ENCODE measurements at regions not wholly inside any gene's neighbourhood (a gene's known extent, or its start where the extent isn't known, plus 50 kb on each side); places are given as distances from the start of the nearest gene placed in this dataset.

GRCh38 chrX:40249582-40249981 lies 151.8 kb upstream of the BCOR start:
- no peak for DNase-seq (ENCODE audit: low read depth, low spot score)
- H3K27ac ChIP-seq (ENCODE audit: insufficient read depth, low read depth, low read length), result no peak overlapping the region
- no peak overlapping the region for H3K9ac ChIP-seq (replicated peaks; ENCODE audit: extremely low read depth, insufficient read depth, low read length)
- intact Hi-C loops (cut with micrococcal nuclease) (loop anchor here (5.0 kb wide), 2 partner anchors 142 to 237 kb away; no protein-coding TSS in a partner anchor), dilution Hi-C loops (cut with MboI; ENCODE audit: extremely low pct_ligation_motif_present, low sequenced_read_pairs) (no loop called here)
- H3K4me3 ChIP-seq (replicated peaks in 1 of 3; ENCODE audit: insufficient read depth in 1 of 3, low read depth in 1 of 3, low read length in 3 of 3), result no peak overlapping the region
- TF ChIP-seq JUN (IDR thresholded peaks at IDR 0.05; ENCODE audit: borderline replicate concordance, insufficient read depth, insufficient read length, low read depth), result no peak
- TF ChIP-seq CTCF (IDR thresholded peaks at IDR 0.05; ENCODE audit: extremely low read depth in 1 of 2, insufficient read depth in 1 of 2, low read depth in 1 of 2, low read length in 2 of 2), result no peak
- TF ChIP-seq MYC (IDR thresholded peaks at IDR 0.05; ENCODE audit: low read depth, low read length), result no peak
- no peak for TF ChIP-seq MAX (IDR thresholded peaks at IDR 0.05; ENCODE audit: insufficient read depth, insufficient read length)
- TF ChIP-seq POLR2A (IDR thresholded peaks at IDR 0.05; ENCODE audit: low read depth, low read length), result no peak
- no peak for TF ChIP-seq EZH2 (IDR thresholded peaks at IDR 0.05; ENCODE audit: borderline replicate concordance, low read depth, low read length, severe bottlenecking)
- no peak for TF ChIP-seq POLR2AphosphoS5 (IDR thresholded peaks at IDR 0.05; ENCODE audit: insufficient read depth, low read depth, low read length)
- no peak for TF ChIP-seq FOS (IDR thresholded peaks at IDR 0.05; ENCODE audit: borderline replicate concordance, insufficient read depth, low read length)
- TF ChIP-seq GATA2 (IDR thresholded peaks at IDR 0.05; ENCODE audit: insufficient read depth, insufficient read length, low read depth, low read length), result no peak
- ChIA-PET CTCF (no interaction called here), POLR2A (no interaction called here)
- no peaks in the 10 kb centered on the region for H3K9me3 ChIP-seq (replicated peaks; ENCODE audit: control insufficient read depth, insufficient read depth, low read length)
- no peaks in the 10 kb centered on the region for H4K20me1 ChIP-seq (replicated peaks; ENCODE audit: control insufficient read depth, extremely low read depth, insufficient read depth, low read length)
- H2AFZ ChIP-seq (ENCODE audit: low read depth, low read length), result no peak overlapping the region
- H3K4me1 ChIP-seq (ENCODE audit: control insufficient read depth, extremely low read depth, insufficient read depth, low read length), result peaks cover 3% of the 10 kb centered on the region
- H3K4me2 ChIP-seq (ENCODE audit: insufficient read depth, low read length), result no peak overlapping the region
- no peaks in the 10 kb centered on the region for H3K27me3 ChIP-seq (ENCODE audit: control insufficient read depth in 2 of 2, insufficient read depth in 2 of 2, low read length in 2 of 2)
- BruUV-seq (replicated peaks), result no TSS peak
- no peaks in the 10 kb centered on the region for H3K36me3 ChIP-seq (ENCODE audit: control insufficient read depth in 2 of 2, extremely low read depth in 1 of 2, insufficient read depth in 2 of 2, low read length in 2 of 2)
- no peaks in the 10 kb centered on the region for H3K79me2 ChIP-seq (ENCODE audit: control insufficient read depth, insufficient read depth, low read length)
- no peak for FAIRE-seq
- H3K9me1 ChIP-seq (replicated peaks; ENCODE audit: control insufficient read depth, extremely low read depth, insufficient read depth, low read length), result no peaks in the 10 kb centered on the region

Measured in endothelial cell of umbilical vein (primary cell).